GM23248 (cell line): ENCODE measurements at regions not wholly inside any gene's neighbourhood (a gene's known extent, or its start where the extent isn't known, plus 50 kb on each side); places are given as distances from the start of the nearest gene placed in this dataset.

Experiments
- DNase-seq: peaks from one replicate; pipeline ENCODE4 v3.0.0-alpha.2; 2015
- H2AFZ ChIP-seq: fragments of 200-600 bp; sonication (generic); 2 replicates; pipeline ENCODE4 v1.6.1; 2016; ENCODE audit warnings: antibody characterized with exemption
- H3F3A ChIP-seq: fragments of 200-600 bp; sonication (generic); 2 replicates; pipeline ENCODE4 v1.6.1; 2016; ENCODE audit warnings: mild to moderate bottlenecking, antibody characterized with exemption, mixed run types; ENCODE audit not compliant: insufficient read depth
- H3K27ac ChIP-seq: fragments of 200-600 bp; sonication (generic); 2 replicates; pipeline ENCODE4 v1.5.1; 2016; ENCODE audit warnings: mild to moderate bottlenecking
- H3K27me3 ChIP-seq: fragments of 200-600 bp; sonication (generic); replicated peaks from 2 replicates; pipeline ENCODE4 v1.6.1; 2016; ENCODE audit warnings: mild to moderate bottlenecking; ENCODE audit not compliant: insufficient read depth
- H3K36me3 ChIP-seq: fragments of 200-600 bp; sonication (generic); 2 replicates; pipeline ENCODE4 v1.6.1; 2016; ENCODE audit warnings: low read depth, mild to moderate bottlenecking
- H3K4me1 ChIP-seq: fragments of 200-600 bp; sonication (generic); 2 replicates; pipeline ENCODE4 v1.6.1; 2016; ENCODE audit warnings: mild to moderate bottlenecking; ENCODE audit not compliant: insufficient read depth
- H3K4me2 ChIP-seq: fragments of 200-600 bp; sonication (generic); one replicate; pipeline ENCODE4 v1.6.1; 2016; ENCODE audit warnings: mild to moderate bottlenecking; ENCODE audit not compliant: unreplicated experiment
- H3K4me3 ChIP-seq: fragments of 200-600 bp; sonication (generic); 2 replicates; pipeline ENCODE4 v1.5.1; 2016; ENCODE audit warnings: mild to moderate bottlenecking
- H3K79me2 ChIP-seq: fragments of 200-600 bp; sonication (generic); 2 replicates; pipeline ENCODE4 v1.6.1; 2016; ENCODE audit warnings: mild to moderate bottlenecking; ENCODE audit not compliant: insufficient read depth
- H3K9ac ChIP-seq: fragments of 200-600 bp; sonication (generic); 2 replicates; pipeline ENCODE4 v1.6.1; 2016; ENCODE audit warnings: mild to moderate bottlenecking
- H3K9me2 ChIP-seq: fragments of 200-600 bp; sonication (generic); 2 replicates; pipeline ENCODE4 v1.6.1; 2016; ENCODE audit warnings: mixed run types, mild to moderate bottlenecking, moderate library complexity; ENCODE audit not compliant: insufficient read depth
- H3K9me3 ChIP-seq: fragments of 200-600 bp; sonication (generic); one replicate; pipeline ENCODE4 v1.6.1; 2017; ENCODE audit warnings: low read depth
- H4K20me1 ChIP-seq: fragments of 200-600 bp; sonication (generic); 2 replicates; pipeline ENCODE4 v1.6.0; 2016; ENCODE audit not compliant: insufficient read depth
- EZH2 ChIP-seq: fragments of 200-600 bp; sonication (generic); IDR thresholded peaks from 2 replicates; pipeline ENCODE4 v1.6.1; 2018; ENCODE audit warnings: antibody characterized with exemption, mild to moderate bottlenecking; ENCODE audit not compliant: insufficient read depth, poor library complexity, severe bottlenecking
- EZH2phosphoT487 ChIP-seq: fragments of 200-600 bp; sonication (generic); IDR thresholded peaks from 2 replicates; pipeline ENCODE4 v1.6.1; 2018; ENCODE audit warnings: antibody characterized with exemption, moderate library complexity, mild to moderate bottlenecking, low read depth; ENCODE audit not compliant: insufficient read depth
- WGBS, 2 experiments: methylation state at CpG; one replicate each; pipeline ENCODE4 v1.1.6; 2015 to 2017; ENCODE audit warnings: low lambda C conversion rate in 2 of 2, low coverage in 1 of 2; ENCODE audit errors: missing lambda C conversion rate in 2 of 2; 5-methylcytosine and 5-hydroxymethylcytosine counted together
- in situ Hi-C: fragments of 300-500 bp; cut with MboI; formaldehyde crosslinking; loops from 2 replicates; pipeline ENCODE4 v1.15.0; 2020

GRCh38 chr18:40013001-40013609 lies 1941.9 kb upstream of the PIK3C3 start:
- Histone ChIP-seq H3K27me3 (no peaks in the 10 kb centered on the region), H4K20me1 (no peaks in the 10 kb centered on the region), H3K4me1 (peaks cover 4% of the 10 kb centered on the region; the same call in 1 of the 2 replicates), H3K9ac (no peak overlapping the region), H3K9me3 (no peaks in the 10 kb centered on the region), H3K36me3 (no peaks in the 10 kb centered on the region), H3F3A (0 out of 2 replicates have a peak, but pooled peaks cover 3% of the 10 kb centered on the region), H2AFZ (no peak overlapping the region), H3K4me2 (no peak overlapping the region), H3K4me3 (no peak overlapping the region), H3K79me2 (no peaks in the 10 kb centered on the region), H3K27ac (no peak overlapping the region), H3K9me2 (0 out of 2 replicates have a peak, but pooled peaks cover 4% of the 10 kb centered on the region)
- in situ Hi-C loops = no loop called here
- TF ChIP-seq EZH2phosphoT487 (no peak), EZH2 (no peak)
- DNase-seq = peak; percentile 18

- Histone ChIP-seq H3K4me2 (no peak overlapping the region), H3K9me3 (no peaks in the 10 kb centered on the region), H3K79me2 (no peaks in the 10 kb centered on the region), H3K9me2 (no peaks in the 10 kb centered on the region), H3K4me3 (no peak overlapping the region), H3K9ac (no peak overlapping the region), H3K27ac (no peak overlapping the region), H3K36me3 (no peaks in the 10 kb centered on the region), H2AFZ (no peak overlapping the region), H3F3A (0 out of 2 replicates have a peak, but pooled peaks cover 3% of the 10 kb centered on the region), H3K4me1 (peaks cover 4% of the 10 kb centered on the region; the same call in 1 of the 2 replicates), H3K27me3 (0 out of 2 replicates have a peak, but pooled peaks cover under 1% of the 10 kb centered on the region), H4K20me1 (no peaks in the 10 kb centered on the region)
- DNase-seq = no peak
- in situ Hi-C loops = no loop called here
- WGBS, 2 experiments = 15 to 27% methylated on average over 1 of the region's 1 CpG
- no peak for TF ChIP-seq EZH2phosphoT487
- no peak for TF ChIP-seq EZH2
These were observed 1943.8 kb upstream of the PIK3C3 start for GRCh38 chr18:40011201-40011600.

GRCh38 chr18:40006634-40007033 lies 1948.4 kb upstream of the PIK3C3 start:
- H4K20me1 ChIP-seq = no peaks in the 10 kb centered on the region
- no peak overlapping the region for H3K4me2 ChIP-seq
- no peak overlapping the region for H3K9ac ChIP-seq
- no peak overlapping the region for H3K4me3 ChIP-seq
- DNase-seq = no peak
- H3F3A ChIP-seq = no peaks in the 10 kb centered on the region
- 44 to 45% methylated on average over 4 of the region's 4 CpGs for WGBS, 2 experiments
- H3K9me3 ChIP-seq = no peaks in the 10 kb centered on the region
- H3K27ac ChIP-seq = no peak overlapping the region
- H3K4me1 ChIP-seq = no peaks in the 10 kb centered on the region
- no peak for TF ChIP-seq EZH2
- no peak for TF ChIP-seq EZH2phosphoT487
- no peak overlapping the region for H2AFZ ChIP-seq
- in situ Hi-C loops = no loop called here
- no peaks in the 10 kb centered on the region for H3K36me3 ChIP-seq
- no peaks in the 10 kb centered on the region for H3K79me2 ChIP-seq
- 0 out of 2 replicates have a peak, but pooled peaks cover 6% of the 10 kb centered on the region for H3K27me3 ChIP-seq
- no peaks in the 10 kb centered on the region for H3K9me2 ChIP-seq

- H3K4me1 ChIP-seq = no peaks in the 10 kb centered on the region
- H4K20me1 ChIP-seq = no peaks in the 10 kb centered on the region
- no peak for DNase-seq
- no peaks in the 10 kb centered on the region for H3K9me2 ChIP-seq
- H3K36me3 ChIP-seq = no peaks in the 10 kb centered on the region
- H3K27ac ChIP-seq = no peak overlapping the region
- no peak overlapping the region for H2AFZ ChIP-seq
- H3K4me3 ChIP-seq = no peak overlapping the region
- no peaks in the 10 kb centered on the region for H3F3A ChIP-seq
- in situ Hi-C loops = no loop called here
- H3K27me3 ChIP-seq = 0 out of 2 replicates have a peak, but pooled peaks cover 6% of the 10 kb centered on the region
- H3K9me3 ChIP-seq = no peaks in the 10 kb centered on the region
- H3K4me2 ChIP-seq = no peak overlapping the region
- no peak for TF ChIP-seq EZH2phosphoT487
- H3K9ac ChIP-seq = no peak overlapping the region
- no peaks in the 10 kb centered on the region for H3K79me2 ChIP-seq
- 24 to 36% methylated on average over 3 of the region's 3 CpGs for WGBS, 2 experiments
These were observed 1950.8 kb upstream of the PIK3C3 start for GRCh38 chr18:40004246-40004645.

GRCh38 chr18:39998317-39998716 lies 1956.7 kb upstream of the PIK3C3 start:
- no peak for DNase-seq
- Histone ChIP-seq H4K20me1 (no peaks in the 10 kb centered on the region), H3K9me2 (no peaks in the 10 kb centered on the region), H3K4me3 (no peak overlapping the region), H3K27ac (no peak overlapping the region), H3K9me3 (no peaks in the 10 kb centered on the region), H3K36me3 (no peaks in the 10 kb centered on the region), H3K79me2 (no peaks in the 10 kb centered on the region), H2AFZ (no peak overlapping the region), H3K27me3 (no peaks in the 10 kb centered on the region), H3K4me1 (no peaks in the 10 kb centered on the region), H3K4me2 (no peak overlapping the region), H3F3A (no peaks in the 10 kb centered on the region), H3K9ac (no peak overlapping the region)
- TF ChIP-seq EZH2 (no peak), EZH2phosphoT487 (no peak)
- in situ Hi-C loops = no loop called here
- WGBS, 2 experiments = 81 to 87% methylated on average over 6 of the region's 6 CpGs
